Right ventricle myocardium inferior (tissue), 1 donor: ENCODE measurements at regions not wholly inside any gene's neighbourhood (a gene's known extent, or its start where the extent isn't known, plus 50 kb on each side); places are given as distances from the start of the nearest gene placed in this dataset.
"Not testable (repeated sequence)": the region's sequence is repeated elsewhere in the genome, so short reads cannot be mapped to it uniquely, and the experiment has no call there.

Experiments used
- ATAC-seq: fragments of 200-7000 bp; cut with Tn5 transposase; one replicate; pipeline ENCODE4 v1.9.1; 2020; ENCODE audit warnings: mild to moderate bottlenecking, moderate library complexity
- DNase-seq: peaks from one replicate; pipeline ENCODE4 v3.0.0; 2021; ENCODE audit errors: missing footprints
- intact Hi-C: fragments of 100-400 bp; cut with DNase I; formaldehyde crosslinking; loops from one replicate; pipeline ENCODE4 v1.11.0; 2022
- donor health status: DM: no; HTN: yes; CAD: no; lungs with severe emphysema.

DNA sequence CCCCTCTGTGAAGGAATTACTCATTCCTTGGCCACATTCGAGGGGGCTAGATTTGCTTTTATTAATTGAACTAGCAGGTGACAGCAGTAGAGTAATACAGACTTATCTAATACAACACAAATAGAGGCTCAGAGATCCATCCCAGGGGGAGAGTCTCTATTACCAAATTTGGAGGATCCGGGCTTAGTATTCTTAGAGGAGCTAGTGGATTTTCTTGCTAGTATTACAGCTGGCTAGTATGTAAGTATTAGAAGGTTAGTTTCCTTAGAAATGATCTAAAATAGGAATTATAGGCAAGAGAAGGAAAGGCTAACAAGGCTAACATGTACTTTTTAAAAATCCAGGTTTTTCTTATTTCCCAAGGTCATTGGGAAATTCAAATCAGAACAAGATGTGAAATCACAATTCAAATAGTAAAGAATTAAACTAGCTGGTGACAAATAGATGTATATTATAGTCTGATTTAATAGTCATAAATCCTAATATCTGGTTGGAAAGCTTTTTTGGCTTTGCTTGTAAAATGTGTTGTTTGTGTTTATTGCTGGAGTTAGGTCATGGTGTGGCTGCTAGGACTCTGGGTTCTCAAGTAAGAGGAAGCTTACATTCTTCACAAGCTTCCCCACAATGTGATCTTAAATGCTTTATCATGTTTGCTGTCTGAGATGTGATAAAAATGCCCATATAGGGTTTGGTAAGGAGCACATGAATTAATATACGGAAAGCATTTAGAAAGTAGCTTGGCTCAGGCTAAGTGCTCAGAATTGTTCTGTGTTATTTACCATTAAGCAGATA is 160.4 kb upstream of the MPDZ start:
- ATAC-seq = no peak
- no peak for DNase-seq
- intact Hi-C loops = loop anchor here (10.0 kb wide), 4 partner anchors 155 to 655 kb away; no protein-coding TSS in a partner anchor

DNA sequence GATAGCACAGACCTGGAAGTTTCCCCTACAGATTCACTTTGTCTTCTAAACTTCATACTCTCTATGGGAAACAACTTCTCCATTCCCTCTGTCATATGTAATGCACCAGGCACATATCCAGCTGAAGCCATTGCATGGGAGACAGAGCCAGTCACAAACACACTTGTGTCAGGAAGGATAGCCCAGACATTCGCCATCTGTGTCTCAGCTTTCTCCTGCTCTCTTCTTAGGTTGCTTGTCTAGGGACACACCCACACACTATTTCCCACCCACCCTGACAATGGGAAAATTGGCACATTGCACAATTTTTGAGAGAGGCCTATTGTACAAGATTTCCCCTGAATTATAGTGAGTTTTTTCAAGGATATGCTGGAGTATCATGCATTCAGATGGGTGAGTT is 158.4 kb upstream of the MPDZ start:
- ATAC-seq = peak; percentile 39
- intact Hi-C loops = no loop called here
- no peak for DNase-seq

DNA sequence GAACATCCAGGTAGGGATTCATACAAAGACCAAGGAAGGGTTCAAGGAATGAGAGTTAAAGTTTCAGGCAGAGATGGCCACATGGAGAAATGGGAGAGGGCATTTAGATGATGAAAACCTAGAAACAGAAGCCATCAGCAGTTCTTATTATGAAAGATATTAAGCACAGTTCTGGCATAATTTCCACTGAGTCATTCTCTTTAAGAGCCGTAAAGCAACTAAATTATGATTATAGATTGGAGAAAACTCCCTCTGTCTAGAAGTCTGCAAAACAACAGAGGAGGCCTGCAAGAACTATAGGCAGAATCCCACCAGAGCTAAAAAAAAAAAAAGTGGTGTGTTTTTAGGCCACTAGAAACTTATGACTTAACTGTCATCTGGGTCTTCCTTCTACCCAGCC is 157.1 kb upstream of the MPDZ start:
- DNase-seq = no peak
- no peak for ATAC-seq
- intact Hi-C loops = no loop called here

DNA sequence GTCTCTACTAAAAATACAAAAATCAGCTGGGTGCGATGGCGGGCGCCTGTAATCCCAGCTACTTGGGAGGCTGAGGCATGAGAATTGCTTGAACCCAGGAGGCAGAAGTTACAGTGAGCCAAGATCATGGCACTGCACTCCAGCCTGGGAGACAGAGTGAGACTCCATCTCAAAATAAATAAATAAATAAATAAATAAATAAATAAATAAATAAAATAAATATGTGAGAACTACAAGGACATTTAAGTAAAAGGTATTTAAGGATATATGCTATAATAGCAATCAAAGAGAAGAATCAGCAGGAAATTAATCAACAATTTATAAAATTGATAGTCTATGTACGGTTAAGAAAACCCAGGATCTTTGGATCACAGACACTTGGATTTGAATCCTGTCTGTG is 154.0 kb upstream of the MPDZ start:
- DNase-seq, intact Hi-C loops: not testable (repeated sequence)

DNA sequence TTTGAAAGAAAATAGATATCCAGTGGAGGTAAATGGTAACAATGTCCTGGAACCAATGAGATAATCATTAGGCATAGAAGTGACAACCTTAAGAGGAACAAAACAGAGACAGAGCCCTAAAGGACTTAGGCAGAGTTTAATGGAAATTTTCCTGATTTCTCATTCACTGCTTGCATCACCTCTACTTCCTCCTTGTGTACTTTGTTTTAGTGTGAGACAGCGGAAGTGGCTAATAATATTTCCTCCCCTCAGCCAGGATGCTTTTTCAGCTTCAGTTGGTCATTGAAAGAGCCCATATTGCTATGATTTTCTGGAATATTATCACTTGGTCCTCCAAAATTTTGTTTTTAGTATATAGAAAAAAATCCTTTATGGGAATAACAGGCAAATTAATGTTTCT is 153.4 kb upstream of the MPDZ start:
- ATAC-seq (no peak), DNase-seq (no peak)
- intact Hi-C loops = no loop called here

More for the DNA sequence above, 154.0 kb upstream of the MPDZ start:
- not testable (repeated sequence) for ATAC-seq

DNA sequence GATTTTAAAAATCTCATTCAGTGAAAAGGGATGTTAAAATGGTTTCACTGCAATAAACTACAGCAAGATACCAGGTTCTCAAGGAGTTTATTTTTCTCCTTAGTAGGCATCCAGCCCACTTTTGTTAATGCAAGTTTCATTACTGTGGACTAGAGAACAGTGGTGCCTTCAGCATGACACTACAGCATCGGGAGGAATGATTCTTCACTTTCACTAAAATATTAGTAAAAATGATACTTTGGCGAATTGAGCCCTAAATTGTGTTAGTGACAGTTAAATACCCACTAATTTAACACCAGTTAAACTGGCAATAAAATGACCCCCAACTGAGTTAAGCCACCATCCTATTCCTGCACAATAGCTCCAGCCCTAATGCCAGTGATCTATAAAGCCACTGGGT is 152.2 kb upstream of the MPDZ start:
- no peak for DNase-seq
- intact Hi-C loops = no loop called here
- ATAC-seq = no peak

DNA sequence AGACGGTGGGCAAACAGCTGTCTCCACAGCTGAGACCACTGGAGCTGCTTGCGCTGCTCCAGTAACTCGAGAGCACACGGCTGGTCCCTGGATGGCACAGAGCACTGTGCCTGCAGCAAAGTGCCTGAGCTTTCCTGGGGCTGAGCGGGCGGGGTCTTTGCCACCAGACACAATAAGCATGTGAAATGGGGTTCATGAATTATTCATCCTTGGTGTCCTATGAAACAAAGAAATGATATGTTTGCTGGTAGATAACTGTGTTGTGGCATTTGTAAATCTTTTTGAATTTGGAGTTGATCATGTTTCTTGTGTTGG is 151.7 kb upstream of the MPDZ start:
- DNase-seq (no peak), ATAC-seq (no peak)
- intact Hi-C loops = no loop called here

DNA sequence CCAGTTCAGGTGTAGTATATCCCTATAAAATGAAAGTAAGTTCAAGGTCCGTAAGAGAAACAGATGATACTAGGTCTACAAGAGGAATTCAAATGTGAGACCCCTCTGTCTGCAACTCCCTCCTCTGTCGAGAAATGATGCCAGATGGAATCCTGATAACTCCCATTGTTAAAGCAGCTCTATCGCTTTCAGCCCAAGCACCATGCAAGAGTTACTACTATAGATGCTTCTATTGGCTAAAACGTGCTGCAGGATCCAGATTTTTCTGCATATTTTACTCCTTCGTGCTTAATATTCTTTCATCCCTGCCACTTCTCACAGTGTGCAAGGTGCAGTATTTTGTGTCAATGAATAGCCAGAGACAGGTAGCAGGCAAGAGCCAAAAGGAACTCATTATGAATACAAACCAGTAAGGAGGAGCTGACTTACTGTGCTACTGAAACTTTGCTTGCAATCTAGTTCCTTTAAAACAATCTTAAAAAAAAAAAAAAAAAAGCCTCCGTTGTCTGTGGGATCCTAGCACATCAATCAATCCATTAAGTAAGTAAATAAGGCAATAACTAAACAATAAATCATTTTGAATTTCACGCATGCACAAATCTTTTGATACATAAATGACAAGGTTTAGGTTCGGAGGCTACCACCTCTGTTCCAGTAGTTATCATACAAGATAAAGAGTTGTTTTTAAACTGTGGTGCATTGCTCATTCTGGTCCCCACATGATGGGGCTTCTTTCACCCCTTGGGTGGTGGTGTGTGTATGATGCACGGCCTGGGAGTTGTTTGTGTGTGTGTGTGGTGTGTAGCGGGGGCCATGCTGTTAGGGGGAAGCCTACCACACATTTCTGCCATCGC is 151.1 kb upstream of the MPDZ start:
- ATAC-seq = no peak
- DNase-seq = no peak
- intact Hi-C loops = no loop called here

DNA sequence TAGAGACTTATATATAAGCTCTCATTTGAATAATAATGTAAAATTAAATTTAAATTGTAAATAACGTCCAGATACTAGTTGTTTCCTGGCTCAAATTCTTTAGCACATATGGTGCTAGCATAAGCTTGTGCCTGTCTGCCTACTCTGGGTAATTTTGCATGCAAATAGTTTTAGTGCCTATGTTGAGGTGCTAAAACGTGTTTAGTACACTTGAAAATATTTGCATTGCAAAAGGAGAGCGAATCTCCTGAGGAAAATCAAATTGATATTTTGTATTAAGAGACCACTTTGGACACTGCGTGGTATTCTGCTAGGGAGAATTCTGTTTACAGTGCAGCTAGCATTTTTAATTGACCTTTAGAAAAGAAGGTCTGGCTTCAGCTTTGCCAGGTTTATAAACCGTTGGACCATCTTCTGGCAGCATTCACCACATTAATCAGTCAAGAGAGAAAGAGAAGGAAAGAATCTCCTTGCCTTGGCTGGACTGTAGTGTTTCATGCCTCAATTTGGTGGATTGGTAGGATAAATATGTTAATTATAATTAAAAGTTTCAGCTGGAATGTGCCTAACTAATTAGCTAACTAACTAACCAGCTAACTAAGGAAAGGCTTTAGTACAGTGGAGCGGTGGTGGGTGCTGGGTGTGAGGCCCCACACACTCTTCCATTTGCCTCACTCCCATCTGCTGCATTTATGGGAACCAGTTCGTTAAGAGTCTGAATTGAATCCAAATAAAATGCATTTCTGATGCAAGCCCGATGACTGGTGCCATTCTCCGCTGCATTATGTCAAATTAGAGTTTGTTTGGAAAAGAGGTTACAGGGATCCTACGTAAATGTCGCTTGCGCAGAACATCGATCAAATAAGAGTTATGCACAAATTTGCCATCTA is 150.1 kb upstream of the MPDZ start:
- intact Hi-C loops = loop anchor here (5.0 to 10.0 kb wide), 7 partner anchors 75 to 973 kb away; no protein-coding TSS in a partner anchor
- no peak for DNase-seq
- no peak for ATAC-seq

DNA sequence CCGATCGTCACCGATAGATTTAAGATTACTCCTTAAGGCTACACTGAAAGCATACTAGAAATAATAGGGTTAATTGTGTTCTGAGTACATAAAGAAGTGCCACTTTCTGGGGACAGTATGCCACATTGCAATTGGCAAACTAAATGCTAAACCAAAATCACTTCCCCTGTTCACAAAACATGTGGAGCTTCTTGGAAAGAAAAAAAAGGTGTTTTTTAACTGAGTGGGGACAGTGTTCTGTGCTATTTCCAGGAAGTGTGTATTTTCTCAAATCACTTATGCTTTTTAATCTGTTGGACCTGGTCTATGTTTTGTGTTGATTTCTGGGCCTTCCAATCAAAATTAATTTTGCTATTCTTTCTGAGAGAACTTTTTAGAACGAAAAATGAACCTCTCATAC is 149.3 kb upstream of the MPDZ start:
- ATAC-seq (no peak), DNase-seq (no peak)
- intact Hi-C loops = loop anchor here (5.0 to 10.0 kb wide), 7 partner anchors 74 to 974 kb away; no protein-coding TSS in a partner anchor

DNA sequence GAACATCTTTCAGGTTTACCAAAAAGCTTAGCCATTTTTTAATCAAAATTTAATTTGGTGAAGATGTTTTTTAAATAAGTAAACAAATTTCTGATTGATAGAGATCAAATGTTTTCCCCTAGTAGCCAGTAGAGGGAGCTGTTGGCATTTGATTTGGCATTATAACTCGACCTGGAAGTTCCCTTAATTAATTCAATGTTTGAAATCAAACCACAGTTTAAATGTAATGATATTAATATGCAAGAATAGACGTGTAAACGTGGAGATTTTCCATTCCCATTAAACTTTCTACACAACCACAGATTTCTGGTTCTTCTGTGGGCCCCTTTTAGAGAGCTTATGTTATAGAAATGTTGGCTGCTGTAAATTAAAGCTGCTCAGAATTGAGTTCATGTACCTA is 148.1 kb upstream of the MPDZ start:
- DNase-seq (no peak), ATAC-seq (no peak)
- intact Hi-C loops = loop anchor here (2.0 to 10.0 kb wide), 8 partner anchors 73 to 1007 kb away; no protein-coding TSS in a partner anchor

DNA sequence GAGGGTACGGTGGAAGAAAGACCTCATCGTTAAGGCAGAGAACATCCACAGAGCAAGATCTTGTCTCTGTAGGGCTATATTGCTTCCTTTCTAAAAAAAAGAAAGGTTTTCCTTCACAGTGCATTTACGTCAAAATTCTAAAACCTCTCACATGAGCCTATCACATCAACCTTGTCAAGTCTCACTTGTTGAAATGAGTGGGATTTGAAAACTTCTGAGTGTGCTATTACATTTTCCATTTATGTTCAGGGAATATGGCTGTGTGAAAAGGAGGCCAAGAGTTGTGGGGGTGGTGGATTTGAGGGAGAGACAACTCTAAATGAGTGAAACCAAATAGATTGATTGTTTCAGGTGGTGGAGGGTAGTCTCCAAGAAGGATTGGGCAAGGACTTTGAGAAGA is 147.1 kb upstream of the MPDZ start:
- intact Hi-C loops = loop anchor here (2.0 to 10.0 kb wide), 8 partner anchors 72 to 1008 kb away; no protein-coding TSS in a partner anchor
- DNase-seq = no peak
- ATAC-seq = no peak

DNA sequence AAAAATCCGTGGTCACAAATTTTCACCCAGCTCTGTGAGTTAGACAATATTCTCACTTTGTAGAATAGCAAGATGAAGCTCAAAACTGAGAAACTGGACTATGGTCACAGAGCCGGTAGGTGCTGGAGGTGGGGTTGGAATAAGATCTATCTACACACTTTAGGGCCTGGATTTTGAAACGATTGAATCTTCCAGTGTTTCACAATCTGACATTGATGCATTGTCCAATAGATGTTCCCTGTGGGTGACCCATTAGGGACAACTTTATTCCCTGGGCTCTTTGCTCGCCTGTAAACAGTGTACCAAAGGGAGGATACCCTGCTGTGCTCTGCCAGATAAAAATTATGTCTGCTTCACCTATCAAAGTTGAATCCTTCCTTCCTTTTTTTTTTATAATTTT is 145.4 kb upstream of the MPDZ start:
- intact Hi-C loops = loop anchor here (5.0 to 10.0 kb wide), 7 partner anchors 70 to 977 kb away; no protein-coding TSS in a partner anchor
- DNase-seq = no peak

DNA sequence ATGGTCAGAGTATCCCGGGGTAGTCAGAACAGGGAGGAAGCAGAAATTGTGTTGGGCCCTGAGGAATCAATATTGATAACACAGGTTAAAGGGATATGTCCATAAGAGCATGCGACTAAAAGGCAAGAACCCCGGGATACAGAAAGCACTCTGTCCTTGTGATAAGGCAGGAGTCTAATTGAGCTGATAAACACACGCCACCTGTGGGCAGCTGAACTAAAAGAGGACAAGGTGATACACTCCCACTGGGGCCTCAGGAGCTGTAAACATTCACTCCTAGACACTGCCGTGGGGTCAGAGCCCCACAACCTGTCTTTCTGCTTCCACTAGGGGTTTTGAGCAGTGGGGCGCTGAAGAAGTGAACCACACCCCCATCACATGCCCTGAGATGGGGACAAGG is 144.7 kb upstream of the MPDZ start:
- intact Hi-C loops = loop anchor here (10.0 kb wide), 2 partner anchors 69 to 209 kb away; no protein-coding TSS in a partner anchor
- ATAC-seq = no peak
- DNase-seq = no peak

More for the DNA sequence above, 145.4 kb upstream of the MPDZ start:
- ATAC-seq = no peak

DNA sequence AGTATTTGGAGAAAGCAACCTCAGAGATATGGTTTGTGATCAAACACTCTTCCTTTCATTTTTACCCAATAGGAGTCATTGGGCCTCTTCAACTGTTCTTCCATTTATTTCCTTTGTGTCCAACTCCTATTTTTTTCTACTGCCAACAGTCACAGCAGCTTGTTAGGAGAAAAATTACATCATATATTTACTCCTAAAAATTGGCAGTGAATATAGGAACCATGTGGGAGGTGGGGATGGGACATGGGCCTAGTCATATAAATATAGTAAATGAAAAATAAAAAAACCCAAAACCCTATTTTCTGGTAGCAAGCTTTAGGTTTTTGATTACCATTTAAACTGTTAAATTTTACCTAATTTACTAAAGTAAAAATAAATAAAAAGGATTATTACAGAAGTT is 134.9 kb upstream of the MPDZ start:
- ATAC-seq (no peak), DNase-seq (no peak)
- intact Hi-C loops = no loop called here

DNA sequence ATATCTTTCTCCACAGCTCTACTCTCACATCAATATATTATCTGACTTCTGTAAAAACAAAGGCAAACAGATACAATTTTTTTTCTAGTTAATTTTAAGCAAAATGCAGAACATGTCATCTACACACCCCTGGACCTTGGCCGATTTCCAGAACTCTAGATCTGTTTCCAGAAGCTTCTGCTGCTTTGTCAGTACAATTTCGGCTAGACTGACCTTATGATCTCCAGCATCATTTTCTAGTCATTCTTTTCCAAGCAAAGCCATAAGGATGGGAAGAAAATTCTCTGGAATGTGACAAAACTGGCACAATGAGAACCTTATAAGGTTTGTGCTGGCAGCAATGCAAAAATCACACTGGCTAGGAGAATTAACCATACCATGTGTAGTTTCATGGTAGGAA is 132.8 kb upstream of the MPDZ start:
- intact Hi-C loops = no loop called here
- ATAC-seq (no peak), DNase-seq (no peak)

DNA sequence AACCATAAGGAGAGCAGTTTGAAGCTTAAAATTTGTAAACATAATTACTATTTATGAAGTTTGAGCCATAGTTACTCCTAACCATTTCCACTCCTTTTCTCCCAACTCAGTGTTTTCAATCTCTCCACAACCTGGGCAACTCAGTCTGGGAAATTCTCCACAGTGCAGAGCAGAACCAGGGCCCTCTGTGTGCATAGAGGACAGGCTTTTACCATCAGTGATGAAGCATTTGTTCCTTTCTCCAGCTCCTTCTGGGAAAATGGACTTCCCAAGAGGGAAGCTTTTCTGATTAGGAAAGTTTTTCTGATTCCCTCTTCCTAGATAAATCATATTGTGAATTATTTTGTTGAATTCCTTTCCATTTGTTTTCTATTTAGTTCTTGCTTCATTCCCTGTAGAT is 132.3 kb upstream of the MPDZ start:
- ATAC-seq = peak; percentile 84

DNA sequence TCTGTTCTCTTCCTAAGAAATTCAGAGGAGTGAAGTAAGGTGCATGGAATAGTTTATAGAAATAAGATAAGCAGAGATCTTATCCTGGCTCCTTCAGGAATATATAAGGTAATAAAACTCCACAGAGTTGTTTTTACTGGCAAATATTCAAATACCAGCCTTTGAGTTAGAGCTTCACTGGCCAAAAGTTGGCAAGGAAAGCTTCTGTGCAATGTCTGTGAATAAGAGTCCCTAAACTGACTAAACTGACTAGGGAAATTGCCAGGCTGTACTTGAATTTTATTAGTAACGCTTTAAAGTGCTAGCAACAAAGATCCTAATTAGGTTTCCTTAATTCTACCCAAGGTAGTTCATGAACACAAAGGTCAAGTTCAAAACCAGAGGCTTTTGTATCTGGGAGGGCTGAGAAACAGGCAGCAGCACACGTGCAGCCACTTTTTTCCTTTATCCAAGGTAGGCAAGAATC is 131.1 kb upstream of the MPDZ start:
- no peak for DNase-seq
- intact Hi-C loops = no loop called here
- ATAC-seq = no peak

More for the DNA sequence above, 132.3 kb upstream of the MPDZ start:
- no peak for DNase-seq
- intact Hi-C loops = no loop called here

DNA sequence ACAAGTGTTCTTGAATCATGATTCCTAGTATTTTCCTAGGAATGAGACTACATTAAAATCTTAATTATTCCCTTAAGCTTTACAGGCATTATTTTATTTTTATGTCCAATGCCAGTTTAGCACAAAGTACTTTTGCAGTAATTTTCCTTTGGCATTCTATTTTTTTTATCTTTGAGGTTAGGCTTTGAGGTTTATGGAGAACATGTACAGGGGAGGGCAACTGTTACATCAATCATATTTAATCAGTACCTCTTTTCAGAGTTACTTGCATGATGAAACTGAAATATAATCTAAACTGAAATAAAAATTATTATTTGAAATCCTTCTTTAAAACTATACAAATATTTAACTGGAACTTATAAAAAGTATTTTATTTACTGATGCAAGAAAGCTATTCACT is 118.2 kb upstream of the MPDZ start:
- DNase-seq (no peak), ATAC-seq (no peak)
- intact Hi-C loops = no loop called here
